Endothelial cell of hepatic sinusoid (primary cell): ENCODE measurements at regions not wholly inside any gene's neighbourhood (a gene's known extent, or its start where the extent isn't known, plus 50 kb on each side); places are given as distances from the start of the nearest gene placed in this dataset.

Experiments
- in situ Hi-C: cut with HindIII; loops from 2 replicates; pipeline ENCODE4 v1.10.0; 2017; ENCODE audit warnings: low sequenced_read_pairs

DNA sequence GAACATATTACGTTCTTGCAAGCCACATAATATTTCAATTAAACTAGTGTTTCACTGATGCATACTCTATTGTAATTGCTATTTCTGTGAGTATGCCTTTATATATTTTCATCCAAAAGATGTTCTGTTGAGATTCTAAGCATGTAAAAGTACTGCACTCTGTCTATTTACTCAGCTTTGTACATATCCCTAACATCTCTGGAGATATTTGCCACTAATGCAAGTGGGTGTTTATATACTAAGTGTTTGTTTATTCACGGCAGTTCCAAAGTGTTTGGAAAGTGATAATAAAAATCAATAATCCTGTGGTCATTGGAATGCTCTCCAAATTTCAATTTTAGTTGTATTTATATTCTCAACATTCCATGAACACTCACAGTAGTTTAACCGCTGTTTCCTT lies 1989.0 kb downstream of the C4orf33 start:
- in situ Hi-C loops: no loop called here

DNA sequence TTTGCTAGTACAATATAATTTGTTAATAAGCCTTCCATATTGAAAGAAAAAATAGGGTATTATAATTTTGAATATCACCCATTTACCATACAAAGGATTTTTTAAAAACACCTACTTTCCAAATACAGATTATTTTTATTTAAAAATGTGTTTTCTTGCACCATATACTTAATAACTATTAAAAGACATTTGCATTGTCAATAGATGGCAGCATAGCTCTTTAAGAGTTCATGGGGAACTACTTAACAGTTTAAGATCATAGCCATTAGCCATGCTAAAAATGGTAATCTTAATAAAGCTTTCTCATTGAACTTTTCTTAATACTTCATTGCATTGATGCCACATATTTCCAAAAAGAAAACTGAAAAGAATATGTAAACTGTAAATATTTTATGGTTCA lies 1995.9 kb downstream of the C4orf33 start:
- in situ Hi-C loops: no loop called here

DNA sequence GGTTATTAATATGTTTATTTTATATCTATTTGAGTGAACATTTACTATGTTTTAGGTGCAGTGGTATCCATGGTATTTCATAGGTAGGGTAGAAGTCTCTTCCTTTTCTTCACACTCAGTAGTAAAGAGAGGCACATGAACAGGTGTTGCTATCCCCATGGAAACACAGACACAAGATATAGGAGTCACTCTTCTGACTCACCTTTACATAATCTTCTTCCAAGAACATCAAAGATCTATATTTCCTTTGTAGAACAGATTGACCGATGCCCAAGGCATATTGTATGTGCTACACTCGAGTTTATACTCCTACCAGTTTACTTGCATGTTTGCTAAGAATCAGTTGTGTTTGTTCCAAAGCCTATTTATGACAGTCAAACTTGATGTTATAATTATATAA lies 1997.4 kb downstream of the C4orf33 start:
- in situ Hi-C loops: no loop called here

DNA sequence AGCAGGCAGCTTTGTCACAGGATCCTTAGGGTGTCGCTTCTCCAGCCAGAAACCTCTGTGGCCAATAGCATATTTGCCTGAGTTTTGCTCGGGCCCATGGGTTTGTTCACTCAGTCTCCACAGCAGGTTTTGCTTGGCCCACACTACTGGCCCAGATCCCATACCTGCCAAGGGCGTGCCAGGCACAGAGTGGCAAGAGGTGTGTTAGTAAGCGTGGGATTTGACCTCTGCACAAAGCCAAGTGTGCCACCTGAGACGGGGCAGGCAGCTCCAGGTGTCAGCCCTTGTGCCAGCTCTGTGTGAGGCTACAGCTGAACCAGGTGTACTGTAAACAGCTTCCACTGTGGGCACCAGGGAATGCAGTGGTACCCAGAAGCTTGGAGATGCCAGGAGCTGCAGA lies 2003.0 kb downstream of the C4orf33 start:
- in situ Hi-C loops: no loop called here

DNA sequence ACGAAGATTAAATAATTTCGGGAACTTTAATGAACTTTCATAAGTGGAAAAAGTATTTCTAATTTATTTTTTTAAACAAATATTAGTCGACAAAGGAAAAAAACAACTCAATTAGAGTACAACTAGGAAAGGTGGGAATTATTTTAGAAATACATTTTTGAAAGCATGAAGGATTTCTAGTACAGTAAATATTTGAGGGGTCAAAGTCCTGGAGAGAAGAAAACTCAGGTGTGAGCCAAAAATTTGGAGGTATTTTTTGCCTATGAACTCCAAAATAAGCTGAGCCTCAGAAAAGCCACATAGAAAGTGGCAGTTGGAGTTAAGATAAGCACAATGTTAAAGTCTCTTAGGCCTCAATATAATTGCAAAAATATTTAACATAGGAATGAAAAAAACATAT lies 2017.3 kb downstream of the C4orf33 start:
- in situ Hi-C loops: no loop called here

DNA sequence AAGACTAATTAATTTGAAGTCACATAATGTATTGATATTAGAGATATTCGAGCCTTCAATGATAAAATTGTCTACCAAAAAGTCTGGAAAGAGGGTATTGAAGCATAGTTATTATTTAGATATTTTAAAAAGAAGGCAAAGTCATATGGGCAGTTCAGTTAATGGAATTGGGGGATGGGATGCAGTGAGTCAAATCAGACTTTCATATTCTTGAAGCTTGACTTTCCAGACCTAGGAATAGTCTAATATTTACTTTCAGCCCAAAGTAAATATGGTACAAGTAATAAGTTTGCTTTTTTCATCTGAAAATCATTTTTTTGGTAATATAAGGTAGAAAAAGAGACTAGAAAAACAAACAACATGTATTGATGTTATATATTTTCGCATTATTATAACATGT lies 2017.8 kb downstream of the C4orf33 start:
- in situ Hi-C loops: no loop called here

DNA sequence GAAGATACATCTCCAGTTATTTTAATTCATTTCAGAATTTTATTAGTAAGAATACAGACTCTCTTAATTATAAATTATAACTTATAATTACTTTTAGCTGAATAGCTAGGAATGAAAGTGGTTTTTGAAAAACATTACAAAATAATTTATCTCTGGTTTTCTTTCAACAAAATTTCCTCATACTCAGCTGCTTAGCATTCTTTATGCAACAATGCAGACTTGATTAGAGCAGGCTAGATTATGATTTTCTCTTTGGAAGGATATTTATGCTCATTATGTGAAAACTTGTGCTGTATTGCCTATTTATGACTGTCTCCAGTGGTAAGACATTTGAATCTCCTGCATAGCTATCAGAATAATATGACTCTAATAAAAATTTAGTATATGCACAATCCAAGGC lies 2023.7 kb downstream of the C4orf33 start:
- in situ Hi-C loops: no loop called here

DNA sequence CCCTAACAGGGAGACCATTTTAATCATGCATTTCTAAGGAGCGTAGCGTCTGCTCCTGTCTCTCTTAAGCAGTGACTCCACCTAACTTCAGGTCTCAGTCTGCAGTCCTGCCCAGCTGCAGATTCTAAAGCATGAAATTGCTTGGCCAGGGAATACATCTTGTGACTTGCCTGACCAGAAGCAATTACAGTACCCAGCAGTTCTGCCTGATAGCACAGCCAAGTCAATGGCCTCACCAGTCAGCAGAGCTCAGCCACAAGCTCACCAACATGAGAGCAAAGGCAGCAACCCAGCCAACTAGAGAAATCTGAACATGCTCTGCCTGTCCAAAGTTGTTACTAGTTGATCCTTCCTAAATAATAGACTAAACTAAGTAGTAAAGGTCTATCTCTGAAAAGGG lies 2011.9 kb upstream of the PCDH10 start:
- in situ Hi-C loops: no loop called here

DNA sequence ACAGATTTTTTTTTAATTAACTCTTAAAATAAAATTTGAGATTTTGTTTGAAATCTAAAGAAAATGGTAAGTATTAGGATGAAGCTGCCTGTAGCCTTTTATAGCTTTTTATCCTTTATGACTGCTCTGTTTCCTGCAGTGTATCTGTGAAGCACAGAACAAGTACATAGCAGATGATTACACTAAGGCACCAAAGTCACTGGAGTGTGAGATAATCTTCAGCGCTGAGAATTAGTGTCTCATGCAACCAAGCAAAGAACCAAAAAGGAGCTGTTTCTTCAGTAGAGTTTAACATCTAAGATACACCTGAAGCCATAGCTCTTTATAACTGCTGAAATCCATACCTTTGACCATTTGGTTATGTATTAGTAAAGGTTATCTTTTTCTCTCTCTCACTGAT lies 1989.8 kb upstream of the PCDH10 start:
- in situ Hi-C loops: loop anchor here (10.0 kb wide), 1 partner anchor 1684 kb away; no protein-coding TSS in a partner anchor

DNA sequence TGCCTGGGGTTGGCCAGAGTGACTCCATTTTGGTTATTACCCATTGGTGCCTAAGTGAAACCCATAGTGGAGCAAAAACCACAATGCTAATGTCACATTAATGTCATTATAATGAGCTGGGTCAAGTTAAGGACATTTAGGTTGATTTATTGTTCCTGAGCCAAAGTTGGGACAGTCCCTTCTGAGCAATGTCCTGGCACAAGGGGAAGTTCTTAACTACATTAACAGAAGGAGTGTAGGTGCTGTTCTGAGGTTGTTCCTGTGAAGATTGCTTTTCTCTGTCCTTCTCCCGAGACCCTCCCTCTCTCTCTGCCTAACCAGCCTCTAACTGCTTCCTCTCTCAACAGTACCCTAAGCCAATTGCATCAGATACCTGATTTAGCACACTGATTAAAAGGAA lies 1956.8 kb upstream of the PCDH10 start:
- in situ Hi-C loops: no loop called here

DNA sequence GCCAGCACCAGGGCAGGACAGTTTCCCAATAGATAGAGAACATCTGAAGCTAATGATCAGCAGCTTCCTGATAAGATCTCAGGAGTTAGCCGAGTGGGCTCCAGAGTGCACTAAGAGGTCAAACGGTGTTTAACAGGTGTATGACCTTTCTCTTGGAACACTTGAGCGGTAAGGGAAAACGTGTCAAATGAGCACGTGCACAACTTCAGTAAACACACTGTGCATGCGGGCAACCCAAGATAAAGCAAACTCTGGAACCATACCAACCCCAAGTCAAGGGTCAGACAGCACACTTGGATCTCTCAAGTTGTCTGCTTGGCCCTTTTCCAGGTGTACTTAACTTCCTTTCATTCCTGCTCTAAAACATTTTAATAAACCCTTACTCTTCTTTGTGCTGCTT lies 1941.5 kb upstream of the PCDH10 start:
- in situ Hi-C loops: no loop called here

DNA sequence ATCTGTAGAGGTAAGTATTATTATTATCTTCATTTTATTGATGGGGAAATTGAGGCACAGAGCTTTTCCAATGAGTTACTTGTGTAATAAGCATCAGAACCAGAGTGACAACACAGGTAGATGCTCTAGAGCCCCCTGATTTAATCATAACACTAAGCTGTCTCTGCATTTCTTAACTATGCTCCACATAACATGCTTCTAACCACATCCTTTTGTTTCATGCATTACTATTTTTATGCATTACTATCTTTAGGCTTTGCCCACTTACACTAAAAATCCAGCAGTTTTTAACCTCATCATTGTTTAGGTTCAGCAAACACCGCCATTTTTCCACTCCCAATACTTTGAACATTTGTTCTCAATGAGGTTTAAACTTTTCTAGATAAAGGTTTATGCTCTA lies 1900.8 kb upstream of the PCDH10 start:
- in situ Hi-C loops: no loop called here

DNA sequence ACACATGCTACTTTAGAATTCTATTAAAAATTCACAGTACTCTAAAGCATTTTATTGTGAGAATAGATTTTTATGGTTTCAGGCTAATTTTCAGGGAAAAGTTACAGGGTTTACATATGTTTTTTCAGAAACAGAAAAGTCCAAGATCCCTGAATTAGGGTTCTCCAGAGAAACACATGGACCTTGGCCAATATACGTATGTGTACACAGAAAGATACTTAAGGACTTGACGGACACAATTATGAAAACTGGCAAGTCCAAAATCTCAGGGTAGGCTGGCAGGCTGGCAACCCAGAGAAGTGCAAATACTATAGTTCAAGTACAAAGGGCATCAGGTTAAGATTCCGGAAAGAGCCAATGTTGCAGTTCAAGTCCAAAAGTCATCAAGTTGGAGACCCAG lies 1897.8 kb upstream of the PCDH10 start:
- in situ Hi-C loops: no loop called here

DNA sequence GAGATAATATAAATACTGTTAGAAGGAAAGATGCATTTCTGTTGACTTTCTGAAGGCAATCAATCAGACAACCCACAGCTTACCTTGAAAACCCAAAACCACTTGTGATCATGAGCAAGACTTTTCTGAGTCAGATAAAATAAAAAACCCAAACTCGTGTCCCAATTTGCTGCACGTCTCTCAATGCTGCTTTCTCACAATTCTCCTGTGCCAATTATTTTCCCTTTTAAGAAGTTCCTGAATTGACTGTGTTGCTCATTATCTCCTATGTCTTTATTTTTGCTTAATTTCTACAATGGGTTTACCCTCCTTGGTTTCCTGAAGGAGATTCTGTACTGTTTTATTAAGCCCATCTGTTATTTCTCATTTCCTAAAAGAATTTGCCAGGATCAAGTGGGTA lies 1891.9 kb upstream of the PCDH10 start:
- in situ Hi-C loops: no loop called here

DNA sequence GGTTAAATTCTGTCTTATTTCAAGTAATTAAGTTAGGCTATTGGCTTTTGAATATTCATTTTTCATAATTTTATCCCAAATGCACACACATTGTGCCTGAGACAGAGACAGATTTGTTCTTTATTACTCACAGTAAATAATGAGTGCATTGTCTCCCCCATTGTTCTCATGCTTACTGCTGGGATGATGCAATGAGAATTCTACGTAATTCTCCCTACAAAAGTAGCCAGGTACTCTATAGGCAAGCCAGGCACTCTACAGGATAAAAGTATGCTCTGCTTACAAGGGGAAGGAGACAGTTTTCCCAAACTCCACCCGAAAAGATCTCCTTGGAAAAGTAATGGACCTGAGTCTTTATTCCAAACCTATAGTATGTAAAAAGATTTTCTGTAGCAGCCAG lies 1890.7 kb upstream of the PCDH10 start:
- in situ Hi-C loops: no loop called here

DNA sequence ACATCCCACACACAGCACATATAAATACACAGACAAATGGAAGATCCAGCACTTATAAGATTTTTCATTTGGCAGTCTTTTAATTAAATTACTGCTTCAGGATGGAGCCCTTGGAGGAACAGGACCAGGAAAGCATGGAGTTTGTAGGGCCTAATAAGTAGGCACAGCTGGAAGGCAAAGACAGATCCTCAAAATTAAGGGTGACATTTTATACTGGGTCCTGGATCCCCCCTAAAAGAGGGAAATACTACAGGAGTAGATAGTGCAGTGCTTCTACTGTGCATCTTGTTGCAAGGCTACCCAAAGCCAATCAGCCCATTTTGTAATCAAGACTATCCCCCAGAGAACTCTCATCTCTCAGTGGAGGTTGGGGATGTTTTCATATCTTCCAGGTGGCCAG lies 1860.7 kb upstream of the PCDH10 start:
- in situ Hi-C loops: no loop called here

DNA sequence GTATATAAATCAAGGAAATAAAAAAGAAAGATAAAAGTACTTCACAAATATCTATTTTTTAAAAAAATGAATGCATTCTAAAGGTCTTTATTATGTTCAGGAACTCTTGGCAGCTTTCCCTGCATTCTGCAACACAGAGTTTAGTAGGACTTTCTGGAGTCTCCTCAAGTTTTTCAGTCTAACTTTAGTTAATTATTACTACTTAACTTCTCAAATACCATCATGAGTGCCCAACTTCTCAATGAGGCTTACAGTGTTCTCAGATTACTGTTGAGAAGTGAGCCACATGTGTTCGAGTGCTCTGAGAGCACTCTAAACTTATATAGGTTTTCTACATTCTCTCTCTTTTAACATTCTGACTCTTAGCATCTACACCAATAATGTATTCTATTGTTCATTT lies 1852.9 kb upstream of the PCDH10 start:
- in situ Hi-C loops: no loop called here

DNA sequence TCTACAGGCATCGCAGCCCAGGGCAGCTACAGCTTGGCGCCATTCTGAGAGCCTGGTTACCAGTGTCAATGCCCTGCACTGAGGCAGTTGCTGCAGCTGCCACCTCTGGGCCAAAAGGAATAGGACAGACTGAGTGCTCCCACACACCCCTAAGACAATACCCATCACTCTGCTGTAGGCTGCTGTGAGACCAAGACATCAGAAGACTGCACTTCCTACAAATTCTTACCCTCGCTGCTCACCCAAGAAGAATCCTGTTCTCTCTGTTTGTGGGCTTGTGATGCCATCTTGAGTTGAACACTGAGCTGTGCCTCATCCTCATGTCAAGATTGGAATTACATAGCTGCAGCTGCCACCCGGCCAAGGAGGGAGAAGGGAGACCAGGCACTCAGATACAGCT lies 1847.0 kb upstream of the PCDH10 start:
- in situ Hi-C loops: no loop called here

DNA sequence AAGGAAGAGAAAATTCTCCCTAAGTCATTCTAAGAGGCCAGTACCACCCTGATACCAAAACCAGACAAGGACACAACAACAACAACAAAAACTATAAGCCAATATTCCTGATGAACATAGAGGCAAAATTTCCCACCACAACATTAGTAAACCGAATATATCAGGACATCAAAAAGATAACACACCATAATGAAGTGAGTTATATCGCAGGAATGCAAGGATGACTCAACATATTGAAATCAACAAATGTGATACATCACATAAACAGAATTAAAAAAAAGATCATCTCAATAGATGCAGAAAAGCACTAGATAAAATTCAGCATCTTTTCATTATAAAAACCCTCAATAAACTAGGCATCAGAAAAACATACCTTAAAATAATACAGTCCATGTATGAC lies 1844.4 kb upstream of the PCDH10 start:
- in situ Hi-C loops: no loop called here

DNA sequence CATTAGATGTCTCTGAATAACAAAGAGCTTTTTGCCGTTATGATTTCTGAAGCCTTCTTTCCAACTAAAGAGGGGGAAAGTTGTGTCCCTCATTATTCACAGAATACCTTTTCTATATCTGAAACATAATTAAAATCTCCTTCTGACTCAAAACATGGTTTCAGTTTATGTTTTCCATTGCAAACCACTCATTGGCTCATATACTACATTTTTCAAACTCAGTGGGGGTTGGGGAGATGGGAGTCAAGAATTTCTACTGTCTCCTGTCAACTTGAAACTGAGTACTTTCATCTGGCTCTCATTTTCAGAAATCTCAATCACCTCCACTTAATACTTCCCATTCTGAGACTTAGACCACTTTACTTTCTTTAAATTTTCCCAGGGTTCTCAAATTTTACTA lies 1839.5 kb upstream of the PCDH10 start:
- in situ Hi-C loops: no loop called here

DNA sequence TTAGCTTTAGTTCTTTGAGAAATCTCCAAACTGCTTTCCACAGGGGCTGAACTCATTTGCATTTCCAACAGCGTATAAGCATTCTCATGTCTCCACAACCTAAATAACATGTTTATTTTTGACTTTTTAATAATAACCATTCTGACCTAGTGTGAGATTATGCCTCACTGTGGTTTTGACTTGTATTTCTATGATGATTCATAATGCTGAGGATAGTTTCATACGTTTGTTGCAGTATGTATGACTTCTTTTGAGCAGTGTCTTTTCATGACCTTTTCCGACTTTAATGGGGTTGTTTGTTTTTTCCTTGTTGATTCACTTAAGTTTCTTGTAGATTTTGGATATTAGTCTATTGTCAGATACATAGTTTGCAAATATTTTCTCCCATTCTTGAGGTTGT lies 1833.0 kb upstream of the PCDH10 start:
- in situ Hi-C loops: no loop called here

DNA sequence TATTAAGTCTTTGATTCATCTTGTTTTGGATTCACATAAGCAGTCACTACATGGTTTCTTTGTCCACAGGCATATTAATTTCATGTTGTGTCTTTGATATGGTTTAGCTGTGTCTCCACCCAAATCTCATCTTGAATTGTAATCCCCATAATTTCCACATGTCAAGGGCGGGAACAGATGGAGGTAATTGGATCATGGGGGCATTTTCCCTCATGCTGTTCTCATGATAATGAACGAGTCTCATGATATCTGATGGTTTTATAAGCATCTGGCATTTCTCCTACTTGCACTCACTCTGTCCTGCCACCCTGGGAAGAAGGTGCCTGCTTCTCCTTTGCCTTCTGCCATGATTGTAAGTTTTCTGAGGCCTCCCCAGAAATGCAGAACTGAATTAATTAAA lies 1811.2 kb upstream of the PCDH10 start:
- in situ Hi-C loops: no loop called here

DNA sequence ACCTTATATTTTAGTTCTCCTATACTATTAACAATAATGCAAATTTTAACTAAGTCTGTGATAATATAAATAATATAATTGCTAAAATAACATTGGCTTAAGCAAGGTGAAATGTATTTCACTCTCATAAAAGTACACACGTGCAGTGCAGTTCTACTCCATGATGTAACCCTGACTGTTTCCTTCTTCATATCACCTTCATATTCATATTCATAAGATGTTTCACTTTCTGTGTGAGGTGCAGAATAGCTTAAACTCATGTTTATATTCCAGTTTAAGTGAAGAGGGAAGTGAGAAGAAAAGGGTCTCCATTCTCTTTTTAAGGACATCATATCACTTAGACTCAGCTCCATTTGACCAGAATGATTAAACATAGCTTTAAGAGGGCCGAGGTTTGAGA lies 1810.0 kb upstream of the PCDH10 start:
- in situ Hi-C loops: no loop called here

DNA sequence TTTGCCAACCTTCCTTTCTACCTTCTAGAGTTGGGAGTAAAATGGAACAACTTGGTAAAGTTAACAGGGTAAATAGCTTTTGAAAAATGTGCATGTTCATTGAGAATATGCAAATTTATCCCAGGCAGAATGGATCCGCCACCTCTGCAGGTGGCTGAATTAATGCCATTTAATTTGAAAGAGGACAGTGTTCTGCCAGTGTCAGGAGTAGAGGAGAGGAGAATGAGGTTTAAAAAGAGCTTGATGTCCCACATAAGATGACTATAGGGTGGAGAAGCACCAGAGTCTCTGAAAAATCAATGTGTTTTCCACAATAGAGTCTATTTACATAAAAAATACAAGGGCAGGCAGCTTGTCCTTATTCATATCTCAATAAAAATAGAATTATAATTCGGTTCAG lies 1804.3 kb upstream of the PCDH10 start:
- in situ Hi-C loops: no loop called here
